Coronary artery (tissue), 2 donors: ENCODE measurements at regions not wholly inside any gene's neighbourhood (a gene's known extent, or its start where the extent isn't known, plus 50 kb on each side); places are given as distances from the start of the nearest gene placed in this dataset.
A peak's percentile ranks its signal among the peaks of the same experiment; 100 is the strongest.

ENCODE experiments used
- DNase-seq: peaks from one replicate; pipeline ENCODE4 v3.0.0-alpha.2; 2017; ENCODE audit warnings: low spot score
- H3K27ac ChIP-seq, 2 donors: fragments of 200-600 bp; sonication (generic); one replicate each; pipeline ENCODE4 v1.5.1; 2016 to 2019
- H3K4me3 ChIP-seq: fragments of 200-600 bp; sonication (generic); 2 replicates; pipeline ENCODE4 v1.5.1; 2016; ENCODE audit warnings: mild to moderate bottlenecking, moderate library complexity
- CTCF ChIP-seq: fragments of 200-600 bp; sonication (generic); IDR thresholded peaks from one replicate; pipeline ENCODE4 v1.5.1; 2019; ENCODE audit warnings: antibody characterized with exemption

GRCh38 chr2:172326211-172326509 is 101.2 kb upstream of the ITGA6 start:
- no peak for TF ChIP-seq CTCF
- Histone ChIP-seq H3K4me3 (no peak overlapping the region), H3K27ac (no peak overlapping the region)
- DNase-seq, result no peak

GRCh38 chr2:172328103-172328841 is 99.1 kb upstream of the ITGA6 start:
- no peak overlapping the region for H3K4me3 ChIP-seq
- no peak overlapping the region for H3K27ac ChIP-seq
- no peak for DNase-seq
- no peak for TF ChIP-seq CTCF

- Histone ChIP-seq H3K27ac (peak overlapping the region in 1 of 2 donors; percentile 23), H3K4me3 (no peak overlapping the region)
- DNase-seq, result no peak
- no peak for TF ChIP-seq CTCF
Observed at GRCh38 chr2:172329416-172329773, 98.0 kb upstream of the ITGA6 start.

GRCh38 chr2:172329774-172330671 is 97.4 kb upstream of the ITGA6 start:
- H3K27ac ChIP-seq, result peak overlapping the region in 1 of 2 donors; percentile 23
- TF ChIP-seq CTCF, result no peak
- H3K4me3 ChIP-seq, result no peak overlapping the region
- no peak for DNase-seq

GRCh38 chr2:172332507-172332906 is 94.9 kb upstream of the ITGA6 start:
- Histone ChIP-seq H3K4me3 (no peak overlapping the region), H3K27ac (no peak overlapping the region)
- no peak for DNase-seq
- no peak for TF ChIP-seq CTCF

- no peak for DNase-seq
Observed at GRCh38 chr2:172333235-172333977, 94.0 kb upstream of the ITGA6 start.

More at GRCh38 chr2:172333235-172333977, 94.0 kb upstream of the ITGA6 start:
- Histone ChIP-seq H3K4me3 (no peak overlapping the region), H3K27ac (no peak overlapping the region)
- no peak for TF ChIP-seq CTCF
